ENCODE measurements at regions not wholly inside any gene's neighbourhood (a gene's known extent, or its start where the extent isn't known, plus 50 kb on each side); places are given as distances from the start of the nearest gene placed in this dataset.

DNA sequence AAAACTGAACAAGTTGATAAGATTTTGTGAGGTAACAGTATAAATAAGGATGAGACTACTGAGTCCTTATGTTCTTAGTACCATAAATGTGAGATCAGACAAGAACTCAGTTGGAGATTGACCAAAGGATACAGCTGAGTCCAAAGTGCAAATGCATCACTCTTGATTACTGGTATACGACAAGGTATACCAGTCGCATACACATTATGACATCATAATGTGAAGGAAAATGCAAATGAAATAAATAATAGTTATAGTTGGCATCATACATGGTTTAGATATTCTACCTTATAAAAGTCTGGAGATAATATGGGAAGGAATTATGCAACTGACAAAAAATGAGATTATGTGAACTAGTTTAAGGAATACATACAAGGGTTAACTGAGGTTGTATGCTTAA, 476.3 kb upstream of the STXBP6 start:
- H3K27ac ChIP-seq, result no peak overlapping the region
- TF ChIP-seq POLR2AphosphoS5 (IDR thresholded peaks at IDR 0.05), result no peak
- no peak for TF ChIP-seq EP300 (IDR thresholded peaks at IDR 0.05)
- no peak for TF ChIP-seq POLR2A (IDR thresholded peaks at IDR 0.05)
- TF ChIP-seq, protein P1, sequence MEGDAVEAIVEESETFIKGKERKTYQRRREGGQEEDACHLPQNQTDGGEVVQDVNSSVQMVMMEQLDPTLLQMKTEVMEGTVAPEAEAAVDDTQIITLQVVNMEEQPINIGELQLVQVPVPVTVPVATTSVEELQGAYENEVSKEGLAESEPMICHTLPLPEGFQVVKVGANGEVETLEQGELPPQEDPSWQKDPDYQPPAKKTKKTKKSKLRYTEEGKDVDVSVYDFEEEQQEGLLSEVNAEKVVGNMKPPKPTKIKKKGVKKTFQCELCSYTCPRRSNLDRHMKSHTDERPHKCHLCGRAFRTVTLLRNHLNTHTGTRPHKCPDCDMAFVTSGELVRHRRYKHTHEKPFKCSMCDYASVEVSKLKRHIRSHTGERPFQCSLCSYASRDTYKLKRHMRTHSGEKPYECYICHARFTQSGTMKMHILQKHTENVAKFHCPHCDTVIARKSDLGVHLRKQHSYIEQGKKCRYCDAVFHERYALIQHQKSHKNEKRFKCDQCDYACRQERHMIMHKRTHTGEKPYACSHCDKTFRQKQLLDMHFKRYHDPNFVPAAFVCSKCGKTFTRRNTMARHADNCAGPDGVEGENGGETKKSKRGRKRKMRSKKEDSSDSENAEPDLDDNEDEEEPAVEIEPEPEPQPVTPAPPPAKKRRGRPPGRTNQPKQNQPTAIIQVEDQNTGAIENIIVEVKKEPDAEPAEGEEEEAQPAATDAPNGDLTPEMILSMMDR (IDR thresholded peaks at IDR 0.05), result no peak
- DNase-seq (ENCODE audit: low spot score in 2 of 2), result no peak
- H3K36me3 ChIP-seq, result no peaks in the 10 kb centered on the region
- H3K27me3 ChIP-seq, result no peaks in the 10 kb centered on the region
- H3K4me3 ChIP-seq, result no peak overlapping the region
- H3K4me1 ChIP-seq, result no peaks in the 10 kb centered on the region
- H3K9me3 ChIP-seq, result no peaks in the 10 kb centered on the region
- 98% methylated on average over 2 of the region's 2 CpGs for WGBS

DNA sequence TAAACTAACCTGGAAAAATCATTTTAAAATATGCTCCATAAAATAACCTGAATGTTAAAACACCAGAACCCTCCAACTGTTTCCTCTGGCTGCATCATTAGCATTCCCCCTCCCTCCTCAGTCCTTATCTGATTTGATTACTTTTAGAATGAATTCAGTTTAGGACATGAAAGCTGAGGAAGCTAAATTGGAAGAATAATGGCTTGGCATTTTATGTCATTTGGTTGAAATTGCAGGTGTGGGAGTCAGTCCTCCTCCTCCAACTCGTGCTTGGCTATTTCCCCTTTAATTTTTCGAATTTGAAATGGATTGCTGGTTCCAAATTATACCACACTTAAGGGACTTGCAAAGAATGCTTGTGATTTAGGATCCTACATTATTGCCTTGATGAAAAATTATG, 473.0 kb upstream of the STXBP6 start:
- no peaks in the 10 kb centered on the region for H3K4me1 ChIP-seq
- H3K27me3 ChIP-seq, result no peaks in the 10 kb centered on the region
- H3K27ac ChIP-seq, result no peak overlapping the region
- H3K4me3 ChIP-seq, result no peak overlapping the region
- DNase-seq (ENCODE audit: low spot score in 2 of 2), result no peak
- TF ChIP-seq POLR2AphosphoS5 (IDR thresholded peaks at IDR 0.05), result no peak
- no peak for TF ChIP-seq POLR2A (IDR thresholded peaks at IDR 0.05)
- no peak for TF ChIP-seq EP300 (IDR thresholded peaks at IDR 0.05)
- TF ChIP-seq, protein P1 (IDR thresholded peaks at IDR 0.05), result no peak
- WGBS, result 55% methylated on average over 2 of the region's 2 CpGs
- H3K36me3 ChIP-seq, result no peaks in the 10 kb centered on the region
- no peaks in the 10 kb centered on the region for H3K9me3 ChIP-seq

DNA sequence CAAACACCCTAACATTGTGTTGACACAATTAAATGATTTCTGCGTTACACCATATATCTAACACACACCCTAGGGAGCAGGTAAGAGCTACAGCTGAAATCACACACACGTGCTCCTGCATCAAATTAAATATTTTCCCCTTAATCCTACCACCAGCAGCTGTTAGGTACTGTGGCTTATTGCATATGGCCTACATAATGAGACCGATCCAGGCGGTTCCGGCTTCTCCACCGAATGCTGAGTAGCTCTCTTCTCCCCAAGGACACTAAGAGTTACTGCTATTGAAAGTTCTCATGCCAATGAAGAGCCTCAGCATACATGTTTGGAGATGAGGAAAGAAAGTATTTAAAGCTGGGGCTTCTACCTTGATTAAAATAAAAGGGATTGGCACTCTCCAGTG, 472.2 kb upstream of the STXBP6 start:
- no peak for DNase-seq (ENCODE audit: low spot score in 2 of 2)
- TF ChIP-seq, protein P1 (IDR thresholded peaks at IDR 0.05), result no peak
- TF ChIP-seq EP300 (IDR thresholded peaks at IDR 0.05), result no peak
- no peak for TF ChIP-seq POLR2A (IDR thresholded peaks at IDR 0.05)
- no peak for TF ChIP-seq POLR2AphosphoS5 (IDR thresholded peaks at IDR 0.05)
- H3K27ac ChIP-seq, result no peak overlapping the region
- whole genome bisulfite sequencing, result 89% methylated on average over 6 of the region's 6 CpGs
- no peaks in the 10 kb centered on the region for H3K36me3 ChIP-seq
- H3K4me1 ChIP-seq, result no peaks in the 10 kb centered on the region
- H3K4me3 ChIP-seq, result no peak overlapping the region
- H3K27me3 ChIP-seq, result no peaks in the 10 kb centered on the region
- no peaks in the 10 kb centered on the region for H3K9me3 ChIP-seq

DNA sequence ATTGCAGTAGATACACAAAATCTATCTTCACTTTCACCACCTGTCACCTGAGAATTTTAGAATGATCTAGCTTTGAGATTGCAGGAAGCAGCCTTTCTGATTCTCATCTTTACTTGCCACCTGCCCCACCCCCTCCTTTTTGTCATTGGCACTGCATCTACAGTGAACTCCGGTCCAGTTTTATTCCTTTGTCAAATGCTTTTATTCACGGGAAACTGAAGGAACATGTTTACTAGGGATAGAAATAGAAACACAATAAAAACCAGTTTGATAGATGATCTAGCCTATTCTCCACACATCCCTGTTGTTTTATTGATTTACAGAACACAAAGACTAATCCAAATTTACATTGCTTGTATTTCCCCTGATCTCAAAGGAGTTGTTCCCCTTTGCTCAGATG, 471.7 kb upstream of the STXBP6 start:
- 61% methylated on average over 2 of the region's 2 CpGs for WGBS
- DNase-seq (ENCODE audit: low spot score in 2 of 2), result no peak
- Histone ChIP-seq H3K9me3 (peaks cover 2% of the 10 kb centered on the region), H3K4me3 (no peak overlapping the region), H3K27me3 (no peaks in the 10 kb centered on the region), H3K36me3 (no peaks in the 10 kb centered on the region), H3K27ac (no peak overlapping the region), H3K4me1 (no peaks in the 10 kb centered on the region)
- TF ChIP-seq, protein P1 (IDR thresholded peaks at IDR 0.05), result no peak
- TF ChIP-seq EP300 (IDR thresholded peaks at IDR 0.05), result no peak
- no peak for TF ChIP-seq POLR2A (IDR thresholded peaks at IDR 0.05)
- no peak for TF ChIP-seq POLR2AphosphoS5 (IDR thresholded peaks at IDR 0.05)

DNA sequence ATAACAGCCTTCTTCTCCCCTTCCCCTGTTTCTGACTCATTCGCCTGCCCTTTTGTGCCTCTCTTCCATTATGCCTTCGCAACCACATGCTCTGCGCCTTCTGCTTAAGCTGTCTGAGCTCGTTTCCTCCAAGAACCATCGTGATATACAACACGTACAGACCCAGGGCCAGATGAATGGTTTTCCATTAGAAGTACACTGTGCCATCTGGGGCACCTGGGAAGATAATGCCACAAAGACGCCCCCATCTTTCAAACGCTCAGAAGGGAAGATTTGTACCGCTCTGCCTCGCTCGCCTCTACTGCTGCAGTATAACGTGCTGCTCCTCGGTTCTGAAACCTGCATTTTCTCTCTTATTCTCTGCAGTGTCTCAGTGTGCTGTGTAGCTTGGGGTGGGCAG, 470.9 kb upstream of the STXBP6 start:
- H3K27ac ChIP-seq, result no peak overlapping the region
- no peak for DNase-seq (ENCODE audit: low spot score in 2 of 2)
- no peaks in the 10 kb centered on the region for H3K4me1 ChIP-seq
- H3K9me3 ChIP-seq, result peaks cover 4% of the 10 kb centered on the region
- H3K36me3 ChIP-seq, result no peaks in the 10 kb centered on the region
- H3K4me3 ChIP-seq, result no peak overlapping the region
- no peaks in the 10 kb centered on the region for H3K27me3 ChIP-seq
- TF ChIP-seq POLR2AphosphoS5 (IDR thresholded peaks at IDR 0.05) (no peak), POLR2A (IDR thresholded peaks at IDR 0.05) (no peak), EP300 (IDR thresholded peaks at IDR 0.05) (no peak)
- TF ChIP-seq, protein P1 (IDR thresholded peaks at IDR 0.05), result no peak
- WGBS, result 92% methylated on average over 13 of the region's 13 CpGs

Data from suprapubic skin (tissue), 4 donors.